ENCODE measurements at regions not wholly inside any gene's neighbourhood (a gene's known extent, or its start where the extent isn't known, plus 50 kb on each side); places are given as distances from the start of the nearest gene placed in this dataset.
"Not testable (repeated sequence)": the region's sequence is repeated elsewhere in the genome, so short reads cannot be mapped to it uniquely, and the experiment has no call there.

- H3K4me2 ChIP-seq (ENCODE audit: low read depth, low read length); H3F3A ChIP-seq (ENCODE audit: insufficient read depth, low read length); H3K79me2 ChIP-seq (ENCODE audit: low read length); H2AFZ ChIP-seq (ENCODE audit: low read length); H3K9me3 ChIP-seq (replicated peaks; ENCODE audit: insufficient read depth, low read length); H4K20me1 ChIP-seq (ENCODE audit: insufficient read depth, low read length); H3K9me2 ChIP-seq (replicated peaks; ENCODE audit: insufficient read depth, low read length); H3K4me3 ChIP-seq (ENCODE audit: low read length); H3K4me1 ChIP-seq (ENCODE audit: low read length); DNase-seq; H3K9ac ChIP-seq (ENCODE audit: low read length); H3K27ac ChIP-seq (ENCODE audit: low read length); H3K27me3 ChIP-seq (replicated peaks; ENCODE audit: insufficient read depth, low read length); H3K36me3 ChIP-seq (replicated peaks; ENCODE audit: insufficient read depth, low read length): not testable (repeated sequence)
Observed at GRCh38 chr17:62238551-62239338, 141.6 kb upstream of the EFCAB3 start.

- not testable (repeated sequence) for H3K27ac ChIP-seq (ENCODE audit: low read length); H3K9ac ChIP-seq (ENCODE audit: low read length); H3K79me2 ChIP-seq (ENCODE audit: low read length); H3K4me1 ChIP-seq (ENCODE audit: low read length); H2AFZ ChIP-seq (ENCODE audit: low read length); H3K9me2 ChIP-seq (replicated peaks; ENCODE audit: insufficient read depth, low read length); DNase-seq; H4K20me1 ChIP-seq (ENCODE audit: insufficient read depth, low read length); H3F3A ChIP-seq (ENCODE audit: insufficient read depth, low read length); H3K9me3 ChIP-seq (replicated peaks; ENCODE audit: insufficient read depth, low read length); H3K27me3 ChIP-seq (replicated peaks; ENCODE audit: insufficient read depth, low read length); H3K36me3 ChIP-seq (replicated peaks; ENCODE audit: insufficient read depth, low read length); H3K4me3 ChIP-seq (ENCODE audit: low read length); H3K4me2 ChIP-seq (ENCODE audit: low read depth, low read length)
Observed at GRCh38 chr17:62233822-62234481, 146.4 kb upstream of the EFCAB3 start.

- H3K36me3 ChIP-seq (replicated peaks; ENCODE audit: insufficient read depth, low read length); H3K4me3 ChIP-seq (ENCODE audit: low read length); H3F3A ChIP-seq (ENCODE audit: insufficient read depth, low read length); H2AFZ ChIP-seq (ENCODE audit: low read length); H3K79me2 ChIP-seq (ENCODE audit: low read length); H3K27me3 ChIP-seq (replicated peaks; ENCODE audit: insufficient read depth, low read length); DNase-seq; H3K9me3 ChIP-seq (replicated peaks; ENCODE audit: insufficient read depth, low read length); H3K9me2 ChIP-seq (replicated peaks; ENCODE audit: insufficient read depth, low read length); H3K27ac ChIP-seq (ENCODE audit: low read length); H3K9ac ChIP-seq (ENCODE audit: low read length); H3K4me1 ChIP-seq (ENCODE audit: low read length); H3K4me2 ChIP-seq (ENCODE audit: low read depth, low read length); H4K20me1 ChIP-seq (ENCODE audit: insufficient read depth, low read length): not testable (repeated sequence)
Observed at GRCh38 chr17:62231293-62231692, 149.1 kb upstream of the EFCAB3 start.

DNA sequence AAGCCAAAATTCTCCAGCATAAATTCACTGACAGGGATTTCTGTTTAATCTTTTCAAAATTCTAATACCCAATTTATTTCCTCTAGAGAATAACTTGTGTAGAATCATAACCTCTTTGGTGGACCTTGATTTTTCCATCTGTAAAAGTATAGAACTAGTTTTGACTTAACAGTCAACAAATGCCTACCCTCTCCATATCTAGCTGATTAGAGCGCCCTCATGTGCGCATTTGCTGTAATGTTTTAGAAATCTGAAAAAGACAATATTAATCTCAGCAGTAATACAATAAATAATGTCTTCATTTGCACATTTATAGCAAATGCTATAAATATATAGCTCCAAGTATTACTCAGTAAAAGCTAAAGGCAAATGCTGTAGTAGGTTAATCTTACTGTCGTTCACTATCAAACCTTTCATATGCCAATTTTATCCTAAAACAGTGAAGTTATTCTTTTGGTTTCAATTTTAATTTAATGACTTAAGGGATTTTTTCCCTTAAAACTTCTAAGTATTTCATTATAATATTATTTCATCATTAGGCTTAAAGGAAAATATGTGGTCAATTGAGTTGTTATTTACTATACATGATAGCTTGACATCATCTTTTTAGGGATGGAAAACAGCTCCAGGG is 153.6 kb upstream of the EFCAB3 start:
- not testable (repeated sequence) for H3K4me3 ChIP-seq (ENCODE audit: low read length); H3K36me3 ChIP-seq (replicated peaks; ENCODE audit: insufficient read depth, low read length); H3K27ac ChIP-seq (ENCODE audit: low read length); DNase-seq; H3K4me1 ChIP-seq (ENCODE audit: low read length); H3K79me2 ChIP-seq (ENCODE audit: low read length); H3K27me3 ChIP-seq (replicated peaks; ENCODE audit: insufficient read depth, low read length); H4K20me1 ChIP-seq (ENCODE audit: insufficient read depth, low read length); H3F3A ChIP-seq (ENCODE audit: insufficient read depth, low read length); H2AFZ ChIP-seq (ENCODE audit: low read length); H3K9me3 ChIP-seq (replicated peaks; ENCODE audit: insufficient read depth, low read length); H3K9ac ChIP-seq (ENCODE audit: low read length); H3K4me2 ChIP-seq (ENCODE audit: low read depth, low read length); H3K9me2 ChIP-seq (replicated peaks; ENCODE audit: insufficient read depth, low read length)
- TF ChIP-seq CTCF (IDR thresholded peaks at IDR 0.05; ENCODE audit: low read length) = peak; percentile 23

DNA sequence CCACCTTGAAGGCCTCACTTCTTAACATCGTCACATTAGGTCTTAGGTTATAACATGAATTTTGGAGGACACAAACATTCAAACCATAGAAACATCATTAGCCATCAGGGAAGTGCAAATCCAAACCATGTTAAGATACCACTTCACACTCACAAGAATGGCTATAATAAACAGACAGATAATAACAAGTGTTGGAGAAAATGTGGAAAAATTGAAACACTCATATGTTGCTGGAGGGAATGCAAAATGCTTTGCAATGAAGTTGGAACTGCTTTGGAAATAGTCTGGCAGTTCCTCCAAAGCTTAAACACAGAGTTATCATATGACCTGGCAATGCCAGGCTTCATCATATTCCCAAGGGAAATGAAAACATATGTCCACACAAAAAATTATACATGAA is 156.8 kb upstream of the EFCAB3 start:
- H3K27ac ChIP-seq (ENCODE audit: low read length); H3F3A ChIP-seq (ENCODE audit: insufficient read depth, low read length); H3K79me2 ChIP-seq (ENCODE audit: low read length); H3K4me2 ChIP-seq (ENCODE audit: low read depth, low read length); H3K4me3 ChIP-seq (ENCODE audit: low read length); H3K27me3 ChIP-seq (replicated peaks; ENCODE audit: insufficient read depth, low read length); H3K36me3 ChIP-seq (replicated peaks; ENCODE audit: insufficient read depth, low read length); H4K20me1 ChIP-seq (ENCODE audit: insufficient read depth, low read length); DNase-seq; H2AFZ ChIP-seq (ENCODE audit: low read length); H3K9me2 ChIP-seq (replicated peaks; ENCODE audit: insufficient read depth, low read length); H3K9me3 ChIP-seq (replicated peaks; ENCODE audit: insufficient read depth, low read length); H3K4me1 ChIP-seq (ENCODE audit: low read length); H3K9ac ChIP-seq (ENCODE audit: low read length): not testable (repeated sequence)
